CD14-positive monocyte (primary cell): ENCODE measurements at regions not wholly inside any gene's neighbourhood (a gene's known extent, or its start where the extent isn't known, plus 50 kb on each side); places are given as distances from the start of the nearest gene placed in this dataset.

ENCODE experiments used
- DNase-seq, 3 donors: peaks; one replicate each; pipeline ENCODE4 v3.0.0-alpha.2; 2011 to 2022
- H2AFZ ChIP-seq: 2 replicates; pipeline ENCODE4 v1.6.0; 2012; ENCODE audit warnings: mild to moderate bottlenecking, low read depth, low read length, inconsistent platforms; ENCODE audit not compliant: insufficient read depth, poor library complexity, severe bottlenecking
- H3K27ac ChIP-seq, 2 donors: 1 replicate in 1 of 2; 2 replicates in 1 of 2; pipeline ENCODE4 v1.5.1; 2012 to 2013; ENCODE audit warnings: low read length in 2 of 2, control low read depth in 1 of 2, inconsistent platforms in 1 of 2, low read depth in 1 of 2, mild to moderate bottlenecking in 1 of 2
- H3K27me3 ChIP-seq, 2 donors: one replicate each; pipeline versions ENCODE4 v1.6.0 to v1.6.1; 2011 to 2013; ENCODE audit warnings: low read length in 2 of 2; ENCODE audit not compliant: control insufficient read depth in 2 of 2, insufficient read depth in 2 of 2
- H3K36me3 ChIP-seq, 2 donors: replicated peaks in 1 of 2; 1 replicate in 1 of 2; 2 replicates in 1 of 2; pipeline versions ENCODE4 v1.5.1 to v1.6.1; 2012 to 2013; ENCODE audit warnings: low read length in 2 of 2, control low read depth in 1 of 2, inconsistent platforms in 1 of 2, mild to moderate bottlenecking in 1 of 2; ENCODE audit not compliant: insufficient read depth in 2 of 2, control insufficient read depth in 1 of 2
- H3K4me1 ChIP-seq, 2 donors: 1 replicate in 1 of 2; 2 replicates in 1 of 2; pipeline versions ENCODE4 v1.5.1 to v1.6.1; 2012 to 2013; ENCODE audit warnings: low read length in 2 of 2, control low read depth in 1 of 2, inconsistent platforms in 1 of 2, mild to moderate bottlenecking in 1 of 2, moderate library complexity in 1 of 2; ENCODE audit not compliant: insufficient read depth in 2 of 2, control insufficient read depth in 1 of 2
- H3K4me2 ChIP-seq: replicated peaks from 2 replicates; pipeline ENCODE3; 2012; ENCODE audit warnings: low read length, moderate library complexity, mild to moderate bottlenecking; ENCODE audit not compliant: poor library complexity, severe bottlenecking; ENCODE audit errors: extremely low read depth
- H3K4me3 ChIP-seq, 3 experiments: fragments of 200-600 bp in 1 of 3; sonication (generic) in 1 of 3; replicated peaks in 1 of 3; 1 replicate in 2 of 3; 2 replicates in 1 of 3; pipeline ENCODE4 v1.5.1; 2011 to 2013; ENCODE audit warnings: low read length in 3 of 3, mild to moderate bottlenecking in 3 of 3, control low read depth in 2 of 3, low read depth in 2 of 3, inconsistent platforms in 1 of 3, moderate library complexity in 1 of 3
- H3K79me2 ChIP-seq: 2 replicates; pipeline ENCODE4 v1.6.0; 2012; ENCODE audit warnings: mild to moderate bottlenecking, control low read depth, inconsistent platforms, low read length, moderate library complexity; ENCODE audit not compliant: insufficient read depth
- H3K9ac ChIP-seq: 2 replicates; pipeline ENCODE4 v1.6.0; 2017; ENCODE audit warnings: low read length, mild to moderate bottlenecking; ENCODE audit not compliant: insufficient read depth, poor library complexity, severe bottlenecking
- H3K9me3 ChIP-seq, 2 donors: replicated peaks in 1 of 2; 1 replicate in 1 of 2; 2 replicates in 1 of 2; pipeline versions ENCODE4 v1.5.1 to v1.6.1; 2012 to 2013; ENCODE audit warnings: low read length in 2 of 2, control low read depth in 1 of 2; ENCODE audit not compliant: control insufficient read depth in 1 of 2, insufficient read depth in 1 of 2
- H4K20me1 ChIP-seq: 2 replicates; pipeline ENCODE4 v1.6.0; 2012; ENCODE audit warnings: mild to moderate bottlenecking, low read length, control low read depth, moderate library complexity; ENCODE audit not compliant: insufficient read depth
- H3K27ac Mint-ChIP-seq, 7 donors: one replicate each; pipeline ENCODE4 v1.8.0; 2020; ENCODE audit warnings: mild to moderate bottlenecking in 7 of 7, mixed read lengths in 7 of 7, moderate library complexity in 6 of 7, inconsistent platforms in 2 of 7
- H3K27me3 Mint-ChIP-seq, 3 donors: one replicate each; pipeline ENCODE4 v1.8.0; 2021 to 2022; ENCODE audit warnings: low read depth in 3 of 3, mild to moderate bottlenecking in 3 of 3, mixed read lengths in 3 of 3, moderate library complexity in 3 of 3, inconsistent platforms in 1 of 3
- H3K36me3 Mint-ChIP-seq, 2 donors: one replicate each; pipeline ENCODE4 v1.8.0; 2020; ENCODE audit warnings: mixed read lengths in 2 of 2, inconsistent platforms in 1 of 2, mild to moderate bottlenecking in 1 of 2
- H3K4me1 Mint-ChIP-seq: one replicate; pipeline ENCODE4 v1.8.0; 2020; ENCODE audit warnings: mild to moderate bottlenecking, mixed read lengths
- H3K4me3 Mint-ChIP-seq, 2 donors: one replicate each; pipeline ENCODE4 v1.8.0; 2020; ENCODE audit warnings: mild to moderate bottlenecking in 2 of 2, mixed read lengths in 2 of 2, moderate library complexity in 1 of 2
- H3K9me3 Mint-ChIP-seq, 7 donors: one replicate each; pipeline ENCODE4 v1.8.0; 2020 to 2022; ENCODE audit warnings: mixed read lengths in 7 of 7, mild to moderate bottlenecking in 6 of 7, moderate library complexity in 6 of 7, inconsistent platforms in 2 of 7
- WGBS: methylation state at CpG from one replicate; pipeline ENCODE4 v1.1.5; 2013; ENCODE audit warnings: missing lambda C conversion rate; ENCODE audit not compliant: insufficient coverage; 5-methylcytosine and 5-hydroxymethylcytosine counted together
- intact Hi-C, 2 donors: fragments of 100-400 bp; cut with micrococcal nuclease; formaldehyde crosslinking; loops; one replicate each; pipeline versions ENCODE4 v1.15.0 to v1.15.1; 2023
- TF ChIP-seq, protein P1 (sequence below): fragments of 200-600 bp; IDR thresholded peaks from one replicate; pipeline ENCODE4 v1.8.0; 2022; ENCODE audit warnings: antibody characterized with exemption, mild to moderate bottlenecking

DNA sequence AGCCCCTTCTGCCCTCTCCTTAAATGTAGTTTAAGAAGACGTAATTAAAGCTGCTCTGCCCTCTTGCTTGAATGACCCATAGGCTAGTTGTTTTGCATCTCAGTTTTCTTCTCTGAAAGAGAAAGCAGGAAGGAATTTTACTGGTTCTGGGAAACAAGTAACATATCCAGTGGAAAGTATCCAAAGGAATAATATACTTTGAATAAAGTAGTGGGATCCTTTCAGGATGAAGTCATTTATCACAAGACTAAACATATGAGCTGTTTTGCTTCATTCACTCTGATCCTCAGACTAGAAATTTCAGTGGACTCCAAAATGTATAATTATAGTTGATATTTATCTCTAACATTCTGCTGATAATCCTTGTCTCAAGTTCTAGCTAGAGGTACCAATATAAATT, 1297.6 kb upstream of the GOT2 start:
- H3K27me3 ChIP-seq, result no peaks in the 10 kb centered on the region
- no peak overlapping the region for H3K9ac ChIP-seq
- DNase-seq, result no peak
- no peak overlapping the region for H3K4me3 ChIP-seq
- H3K4me1 ChIP-seq, result no peaks in the 10 kb centered on the region
- no peak overlapping the region for H3K4me2 ChIP-seq
- Mint-ChIP-seq H3K27ac (no peak overlapping the region), H3K27me3 (no peaks in the 10 kb centered on the region), H3K9me3 (peaks cover 0 to 8% (median 2%) of the 10 kb centered on the region in 7 donors), H3K4me3 (no peak overlapping the region), H3K4me1 (no peaks in the 10 kb centered on the region), H3K36me3 (no peaks in the 10 kb centered on the region)
- TF ChIP-seq, protein P1, sequence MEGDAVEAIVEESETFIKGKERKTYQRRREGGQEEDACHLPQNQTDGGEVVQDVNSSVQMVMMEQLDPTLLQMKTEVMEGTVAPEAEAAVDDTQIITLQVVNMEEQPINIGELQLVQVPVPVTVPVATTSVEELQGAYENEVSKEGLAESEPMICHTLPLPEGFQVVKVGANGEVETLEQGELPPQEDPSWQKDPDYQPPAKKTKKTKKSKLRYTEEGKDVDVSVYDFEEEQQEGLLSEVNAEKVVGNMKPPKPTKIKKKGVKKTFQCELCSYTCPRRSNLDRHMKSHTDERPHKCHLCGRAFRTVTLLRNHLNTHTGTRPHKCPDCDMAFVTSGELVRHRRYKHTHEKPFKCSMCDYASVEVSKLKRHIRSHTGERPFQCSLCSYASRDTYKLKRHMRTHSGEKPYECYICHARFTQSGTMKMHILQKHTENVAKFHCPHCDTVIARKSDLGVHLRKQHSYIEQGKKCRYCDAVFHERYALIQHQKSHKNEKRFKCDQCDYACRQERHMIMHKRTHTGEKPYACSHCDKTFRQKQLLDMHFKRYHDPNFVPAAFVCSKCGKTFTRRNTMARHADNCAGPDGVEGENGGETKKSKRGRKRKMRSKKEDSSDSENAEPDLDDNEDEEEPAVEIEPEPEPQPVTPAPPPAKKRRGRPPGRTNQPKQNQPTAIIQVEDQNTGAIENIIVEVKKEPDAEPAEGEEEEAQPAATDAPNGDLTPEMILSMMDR, result no peak
- H3K79me2 ChIP-seq, result no peaks in the 10 kb centered on the region
- H3K36me3 ChIP-seq, result no peaks in the 10 kb centered on the region
- no peak overlapping the region for H2AFZ ChIP-seq
- WGBS, result no CpG with 5 or more reads among the region's 1 CpG
- intact Hi-C loops, result no loop called here
- no peak overlapping the region for H3K27ac ChIP-seq
- H4K20me1 ChIP-seq, result no peaks in the 10 kb centered on the region
- H3K9me3 ChIP-seq, result peaks cover 4 to 6% of the 10 kb centered on the region in 2 donors

DNA sequence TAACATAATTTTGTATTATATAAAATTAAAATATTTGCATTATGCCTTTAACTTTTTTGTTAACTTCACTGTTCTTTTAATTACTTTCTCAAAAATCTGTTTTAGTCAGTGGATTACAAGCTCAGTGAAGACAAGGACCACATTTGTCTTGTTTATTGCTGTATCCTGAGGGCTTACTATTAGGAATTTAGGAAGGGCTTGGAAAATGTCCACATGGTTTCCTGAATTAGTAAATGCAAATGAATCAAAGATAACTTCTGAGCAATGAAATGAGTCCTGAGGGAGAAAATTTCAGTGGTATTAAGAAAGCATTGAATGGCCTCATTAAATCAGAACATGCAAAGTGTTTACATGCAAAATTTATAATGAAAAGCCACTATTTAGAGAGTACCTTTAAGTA, 1293.2 kb upstream of the GOT2 start:
- no peak overlapping the region for H3K4me3 Mint-ChIP-seq
- TF ChIP-seq, protein P1, result no peak
- no peak overlapping the region for H3K27ac ChIP-seq
- H3K27me3 ChIP-seq, result no peaks in the 10 kb centered on the region
- H4K20me1 ChIP-seq, result no peaks in the 10 kb centered on the region
- no peaks in the 10 kb centered on the region for H3K27me3 Mint-ChIP-seq
- H3K9me3 ChIP-seq, result no peaks in the 10 kb centered on the region
- no peak overlapping the region for H2AFZ ChIP-seq
- no peak overlapping the region for H3K4me3 ChIP-seq
- no peaks in the 10 kb centered on the region for H3K36me3 ChIP-seq
- H3K36me3 Mint-ChIP-seq, result no peaks in the 10 kb centered on the region
- H3K79me2 ChIP-seq, result no peaks in the 10 kb centered on the region
- H3K4me1 Mint-ChIP-seq, result no peaks in the 10 kb centered on the region
- H3K4me1 ChIP-seq, result no peaks in the 10 kb centered on the region
- H3K9me3 Mint-ChIP-seq, result peaks cover 0 to 5% (median 0%) of the 10 kb centered on the region in 7 donors
- intact Hi-C loops, result no loop called here
- no peak overlapping the region for H3K4me2 ChIP-seq
- H3K27ac Mint-ChIP-seq, result no peak overlapping the region
- DNase-seq, result no peak
- no peak overlapping the region for H3K9ac ChIP-seq
